ENCODE measurements at regions not wholly inside any gene's neighbourhood (a gene's known extent, or its start where the extent isn't known, plus 50 kb on each side); places are given as distances from the start of the nearest gene placed in this dataset.

DNA sequence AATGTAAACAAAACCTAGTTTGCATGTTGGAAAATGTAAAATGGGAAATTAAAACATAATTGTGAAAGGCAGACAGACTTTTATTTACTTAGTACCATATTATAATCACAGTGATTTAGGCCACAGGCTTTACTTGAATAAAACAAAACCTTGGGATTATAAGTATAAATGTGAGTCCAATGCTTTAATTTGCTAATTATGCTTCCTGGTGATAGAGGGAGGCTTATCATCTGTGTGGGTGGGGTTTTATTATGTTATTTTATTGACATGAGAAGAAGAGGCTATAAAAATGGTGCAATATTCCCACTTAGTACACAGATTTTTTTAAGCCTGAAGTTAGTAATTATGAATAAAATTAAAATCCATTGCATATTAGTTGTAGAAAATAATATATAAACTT lies 248.3 kb upstream of the TBL1XR1 start:
- TF ChIP-seq, protein P1, sequence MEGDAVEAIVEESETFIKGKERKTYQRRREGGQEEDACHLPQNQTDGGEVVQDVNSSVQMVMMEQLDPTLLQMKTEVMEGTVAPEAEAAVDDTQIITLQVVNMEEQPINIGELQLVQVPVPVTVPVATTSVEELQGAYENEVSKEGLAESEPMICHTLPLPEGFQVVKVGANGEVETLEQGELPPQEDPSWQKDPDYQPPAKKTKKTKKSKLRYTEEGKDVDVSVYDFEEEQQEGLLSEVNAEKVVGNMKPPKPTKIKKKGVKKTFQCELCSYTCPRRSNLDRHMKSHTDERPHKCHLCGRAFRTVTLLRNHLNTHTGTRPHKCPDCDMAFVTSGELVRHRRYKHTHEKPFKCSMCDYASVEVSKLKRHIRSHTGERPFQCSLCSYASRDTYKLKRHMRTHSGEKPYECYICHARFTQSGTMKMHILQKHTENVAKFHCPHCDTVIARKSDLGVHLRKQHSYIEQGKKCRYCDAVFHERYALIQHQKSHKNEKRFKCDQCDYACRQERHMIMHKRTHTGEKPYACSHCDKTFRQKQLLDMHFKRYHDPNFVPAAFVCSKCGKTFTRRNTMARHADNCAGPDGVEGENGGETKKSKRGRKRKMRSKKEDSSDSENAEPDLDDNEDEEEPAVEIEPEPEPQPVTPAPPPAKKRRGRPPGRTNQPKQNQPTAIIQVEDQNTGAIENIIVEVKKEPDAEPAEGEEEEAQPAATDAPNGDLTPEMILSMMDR (IDR thresholded peaks at IDR 0.05): no peak

GRCh38 chr3:177446165-177446601 lies 248.9 kb upstream of the TBL1XR1 start:
- TF ChIP-seq, protein P1 (IDR thresholded peaks at IDR 0.05): no peak

- TF ChIP-seq, protein P1 (IDR thresholded peaks at IDR 0.05): no peak
Observed at GRCh38 chr3:177447938-177448337, 250.7 kb upstream of the TBL1XR1 start.

GRCh38 chr3:177448987-177449359 lies 251.7 kb upstream of the TBL1XR1 start:
- TF ChIP-seq, protein P1 (IDR thresholded peaks at IDR 0.05): no peak

- TF ChIP-seq, protein P1 (IDR thresholded peaks at IDR 0.05): no peak
Observed at GRCh38 chr3:177449360-177450006, 252.2 kb upstream of the TBL1XR1 start.

- TF ChIP-seq, protein P1 (IDR thresholded peaks at IDR 0.05): no peak
Observed at GRCh38 chr3:177451301-177451750, 254.0 kb upstream of the TBL1XR1 start.

DNA sequence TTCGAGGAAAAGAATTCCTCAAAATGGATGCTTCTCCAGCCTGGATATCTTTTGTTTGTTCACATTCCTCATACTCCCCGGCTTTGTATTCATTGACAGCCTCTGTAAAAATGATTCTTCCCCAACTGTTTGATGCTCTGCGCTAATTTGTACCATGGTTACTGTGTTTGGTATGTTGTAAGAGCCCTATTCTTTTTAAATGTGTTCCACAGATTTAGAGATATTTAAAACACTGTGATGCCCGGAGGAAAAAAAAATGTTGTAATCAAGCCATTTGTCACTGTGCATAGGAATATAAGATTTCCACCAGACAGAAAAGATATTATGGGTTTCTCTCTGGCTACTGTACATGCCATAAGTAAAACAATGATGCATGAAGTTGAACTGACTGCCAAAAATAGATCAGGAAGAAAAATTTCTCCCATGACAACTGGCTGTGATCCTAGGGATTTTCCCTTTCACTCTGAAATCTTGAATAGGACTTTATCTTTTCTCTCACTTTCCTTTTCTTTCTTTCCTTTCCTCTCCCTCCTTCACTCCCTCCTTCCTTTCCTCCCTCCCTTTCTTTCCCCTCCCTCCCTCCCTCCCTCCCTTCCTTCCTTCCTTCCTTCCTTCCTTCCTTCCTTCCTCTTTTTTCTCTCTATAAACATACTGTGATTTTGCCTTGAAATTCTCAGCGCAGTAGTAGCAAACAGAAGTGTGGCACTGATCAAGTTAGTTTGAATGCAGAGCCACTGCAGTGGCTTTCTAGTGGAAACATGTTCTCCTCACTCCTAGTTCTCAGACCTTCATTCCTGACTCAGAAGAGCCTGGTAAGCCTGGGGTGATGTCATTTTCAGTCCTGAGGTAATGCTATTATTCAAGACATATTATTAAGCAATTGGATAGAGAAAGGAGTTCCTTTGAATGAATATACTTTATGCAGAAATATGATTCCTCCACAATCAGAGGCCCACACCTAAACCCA lies 254.9 kb upstream of the TBL1XR1 start:
- TF ChIP-seq, protein P1 (IDR thresholded peaks at IDR 0.05): no peak

Measured in LNCAP (cell line).